Fibroblast of lung (primary cell): ENCODE measurements at regions not wholly inside any gene's neighbourhood (a gene's known extent, or its start where the extent isn't known, plus 50 kb on each side); places are given as distances from the start of the nearest gene placed in this dataset.

Source experiments
- CTCF ChIP-seq, 2 donors: IDR thresholded peaks in 1 of 2; conservative IDR thresholded peaks in 1 of 2; 1 replicate in 1 of 2; 2 replicates in 1 of 2; pipeline ENCODE4 v1.5.1; 2011 to 2012; ENCODE audit warnings: low read length in 2 of 2, control low read depth in 1 of 2, inconsistent platforms in 1 of 2, low read depth in 1 of 2, mild to moderate bottlenecking in 1 of 2
- EZH2 ChIP-seq: IDR thresholded peaks from 2 replicates; pipeline ENCODE4 v1.5.1; 2012; ENCODE audit warnings: low read length, control low read depth, mild to moderate bottlenecking; ENCODE audit errors: missing control alignments

GRCh38 chr15:25137013-25137412, 182.2 kb downstream of the SNRPN start:
- TF ChIP-seq CTCF (conservative IDR thresholded peaks at IDR 0.05 in 1 of 2, IDR thresholded peaks at IDR 0.05 in 1 of 2; ENCODE audit: low read depth in 1 of 2, low read length in 2 of 2), result no peak
- TF ChIP-seq EZH2, result no peak
